GM12878 (cell line): ENCODE measurements at regions not wholly inside any gene's neighbourhood (a gene's known extent, or its start where the extent isn't known, plus 50 kb on each side); places are given as distances from the start of the nearest gene placed in this dataset.

Source experiments
- ATAC-seq: fragments of 200-7000 bp; cut with Tn5 transposase; 3 replicates; pipeline ENCODE4 v1.9.1; 2020; ENCODE audit warnings: mild to moderate bottlenecking, moderate library complexity
- BruUV-seq: library from RNA; stranded (reverse); fragments of 400-500 nt; replicated peaks from 2 replicates; lab custom pipeline; 2021; lab: Mats Ljungman, UMichigan
- CTCF ChIA-PET: fragments of 300-600 bp; sonication (Branson Sonifier 250); formaldehyde crosslinking; extraction: SDS; loops from one replicate; lab custom pipeline; 2021; ENCODE audit warnings: inconsistent platforms; lab: Yijun Ruan, JAX
- POLR2A ChIA-PET: fragments of 350-600 bp; formaldehyde crosslinking; extraction: SDS; loops from one replicate; lab custom pipeline; 2021; ENCODE audit warnings: inconsistent platforms; lab: Charles Lee
- RAD21 ChIA-PET: fragments of 300-600 bp; sonication (Branson Sonifier 250); formaldehyde crosslinking; loops from one replicate; lab custom pipeline; 2023; ENCODE audit warnings: antibody characterized with exemption; ENCODE audit not compliant: unreplicated experiment; lab: Charles Lee
- SMC1A ChIA-PET: fragments of 300-600 bp; sonication (Branson Sonifier 250); formaldehyde crosslinking; loops from one replicate; lab custom pipeline; 2023; ENCODE audit not compliant: unreplicated experiment, uncharacterized antibody; lab: Charles Lee
- DNase-seq: peaks from one replicate; pipeline ENCODE4 v3.0.0-alpha.2; 2011; ENCODE audit warnings: low read depth, low spot score
- FAIRE-seq: peaks from 3 replicates; lab custom pipeline; 2011; peaks lifted over from hg19 to GRCh38; lab: Jason Lieb, UNC
- H2AFZ ChIP-seq: 2 replicates; pipeline ENCODE4 v1.6.0; 2011; ENCODE audit warnings: low read depth, low read length, control low read depth; ENCODE audit not compliant: control insufficient read depth
- H3K27ac ChIP-seq: 2 replicates; pipeline ENCODE4 v1.5.1; 2011; ENCODE audit warnings: control low read depth; ENCODE audit not compliant: control insufficient read depth, insufficient read depth
- H3K27me3 ChIP-seq, 2 experiments: replicated peaks in 1 of 2; 2 replicates each; pipeline versions ENCODE4 v1.6.0 to v1.6.1; 2011; ENCODE audit warnings: low read length in 1 of 2; ENCODE audit not compliant: control insufficient read depth in 2 of 2, insufficient read depth in 2 of 2
- H3K36me3 ChIP-seq, 2 experiments: 2 replicates each; pipeline ENCODE4 v1.5.1; 2011; ENCODE audit warnings: low read length in 1 of 2; ENCODE audit not compliant: control insufficient read depth in 2 of 2, insufficient read depth in 2 of 2
- H3K4me1 ChIP-seq: 2 replicates; pipeline ENCODE4 v1.6.1; 2011; ENCODE audit warnings: mild to moderate bottlenecking, low read length, moderate library complexity, mixed read lengths; ENCODE audit not compliant: control insufficient read depth, insufficient read depth
- H3K4me2 ChIP-seq: 2 replicates; pipeline ENCODE4 v1.6.0; 2011; ENCODE audit warnings: control low read depth; ENCODE audit not compliant: control insufficient read depth, insufficient read depth
- H3K4me3 ChIP-seq: fragments of 200-600 bp; sonication (generic); 2 replicates; pipeline ENCODE4 v1.5.1; 2016
- H3K79me2 ChIP-seq: 2 replicates; pipeline ENCODE4 v1.6.0; 2011; ENCODE audit warnings: low read length; ENCODE audit not compliant: control insufficient read depth, insufficient read depth
- H3K9ac ChIP-seq: 2 replicates; pipeline ENCODE4 v1.8.0; 2011; ENCODE audit warnings: low read length, control low read depth, mixed read lengths; ENCODE audit not compliant: control insufficient read depth, insufficient read depth
- H3K9me3 ChIP-seq: replicated peaks from 3 replicates; pipeline ENCODE4 v1.5.1; 2011; ENCODE audit warnings: mild to moderate bottlenecking, low read length; ENCODE audit not compliant: control insufficient read depth, insufficient read depth
- H4K20me1 ChIP-seq: 2 replicates; pipeline ENCODE4 v1.6.0; 2011; ENCODE audit not compliant: control insufficient read depth, insufficient read depth
- CBX3 ChIP-seq: fragments of 200-600 bp; sonication (generic); IDR thresholded peaks from 2 replicates; pipeline ENCODE4 v1.6.1; 2016; ENCODE audit warnings: low read depth, borderline replicate concordance
- IRF4 ChIP-seq: IDR thresholded peaks from 2 replicates; pipeline ENCODE4 v1.6.1; 2011; ENCODE audit warnings: low read depth, low read length
- KLF5 ChIP-seq: fragments of 450-650 bp; IDR thresholded peaks from 2 replicates; pipeline ENCODE4 v1.6.1; 2014; ENCODE audit warnings: mild to moderate bottlenecking; ENCODE audit not compliant: partially characterized antibody
- NKRF ChIP-seq: fragments of 450-650 bp; conservative IDR thresholded peaks from 2 replicates; pipeline ENCODE4 v1.6.1; 2017; ENCODE audit warnings: mild to moderate bottlenecking, moderate library complexity
- PAX5 ChIP-seq: IDR thresholded peaks from 2 replicates; pipeline ENCODE4 v1.6.1; 2011; ENCODE audit warnings: low read depth, low read length, borderline replicate concordance
- TARDBP ChIP-seq: IDR thresholded peaks from 2 replicates; pipeline ENCODE4 v1.6.1; 2016; ENCODE audit warnings: borderline replicate concordance
- ZNF687 ChIP-seq: fragments of 450-650 bp; IDR thresholded peaks from 2 replicates; pipeline ENCODE4 v1.6.1; 2017; ENCODE audit warnings: mild to moderate bottlenecking, moderate library complexity
- WGBS: methylation state at CpG from one replicate; pipeline ENCODE4 v1.1.6; 2016; ENCODE audit warnings: low lambda C conversion rate; ENCODE audit not compliant: insufficient replicate concordance, insufficient coverage; ENCODE audit errors: missing lambda C conversion rate; 5-methylcytosine and 5-hydroxymethylcytosine counted together
- in situ Hi-C: fragments of 300-500 bp; cut with MboI; formaldehyde crosslinking; loops from 9 replicates; pipeline ENCODE4 v1.14.3; 2018; ENCODE audit warnings: mixed read lengths
- intact Hi-C: fragments of 100-400 bp; cut with micrococcal nuclease; formaldehyde crosslinking; loops from one replicate; pipeline ENCODE4 v1.14.2; 2022; ENCODE audit not compliant: unreplicated experiment

DNA sequence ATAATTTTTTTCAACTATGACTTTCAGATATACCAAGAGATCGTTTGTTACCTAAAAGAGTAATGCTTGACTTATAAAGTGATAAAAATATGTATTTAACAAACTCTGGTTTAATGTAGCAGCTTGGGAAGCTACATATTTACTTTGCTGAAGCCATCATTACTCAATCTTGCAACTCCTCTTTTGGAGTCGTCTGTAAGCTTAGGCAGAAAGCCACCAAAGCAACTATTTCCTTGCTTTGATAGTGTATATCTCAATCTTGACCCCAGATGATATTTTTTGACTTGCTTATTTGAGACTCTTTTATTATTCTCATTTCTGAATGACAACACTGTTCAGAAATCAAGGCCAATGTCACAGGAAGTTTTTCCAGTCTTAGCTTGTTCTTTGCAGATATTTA is 183.0 kb downstream of the SAMD5 start:
- ATAC-seq = no peak
- no peak for DNase-seq
- SMC1A ChIA-PET = no interaction called here
- POLR2A ChIA-PET = no interaction called here
- Histone ChIP-seq H3K27ac (no peak overlapping the region), H3K79me2 (no peaks in the 10 kb centered on the region), H4K20me1 (no peaks in the 10 kb centered on the region), H3K27me3 (no peaks in the 10 kb centered on the region), H3K4me1 (no peaks in the 10 kb centered on the region), H3K9me3 (no peaks in the 10 kb centered on the region), H3K4me3 (no peak overlapping the region), H3K4me2 (no peak overlapping the region), H3K9ac (no peak overlapping the region), H2AFZ (no peak overlapping the region), H3K36me3 (no peaks in the 10 kb centered on the region)
- CTCF ChIA-PET = no interaction called here
- FAIRE-seq = no peak
- no TSS peak for BruUV-seq
- RAD21 ChIA-PET = no interaction called here
- 0% methylated on average over 2 of the region's 2 CpGs for WGBS
- in situ Hi-C loops (no loop called here), intact Hi-C loops (no loop called here)
- TF ChIP-seq NKRF (no peak), KLF5 (no peak), CBX3 (no peak), IRF4 (no peak), PAX5 (no peak)

- ATAC-seq (no peak), FAIRE-seq (no peak), DNase-seq (no peak)
- ChIA-PET CTCF (no interaction called here), SMC1A (no interaction called here), POLR2A (no interaction called here), RAD21 (no interaction called here)
- 24% methylated on average over 6 of the region's 6 CpGs for WGBS
- Histone ChIP-seq H3K36me3 (no peaks in the 10 kb centered on the region), H3K4me3 (no peak overlapping the region), H3K27me3 (no peaks in the 10 kb centered on the region), H2AFZ (no peak overlapping the region), H3K4me1 (no peaks in the 10 kb centered on the region), H3K4me2 (no peak overlapping the region), H3K9me3 (no peaks in the 10 kb centered on the region), H3K79me2 (no peaks in the 10 kb centered on the region), H3K27ac (no peak overlapping the region), H4K20me1 (no peaks in the 10 kb centered on the region), H3K9ac (no peak overlapping the region)
- BruUV-seq = no TSS peak
- TF ChIP-seq TARDBP (no peak), ZNF687 (no peak)
- intact Hi-C loops = no loop called here
- in situ Hi-C loops = no loop called here
These were observed 184.7 kb downstream of the SAMD5 start for GRCh38 chr6:147693181-147693580.
